GM20000 (cell line): ENCODE measurements at regions not wholly inside any gene's neighbourhood (a gene's known extent, or its start where the extent isn't known, plus 50 kb on each side); places are given as distances from the start of the nearest gene placed in this dataset.

ENCODE experiments used
- DNase-seq: peaks from one replicate; pipeline ENCODE4 v3.0.0; 2012; ENCODE audit warnings: low spot score
- CTCF ChIP-seq: IDR thresholded peaks from 2 replicates; pipeline ENCODE4 v1.5.1; 2012; ENCODE audit warnings: mild to moderate bottlenecking, control low read depth; ENCODE audit errors: extremely low read depth, missing control alignments

- TF ChIP-seq CTCF = no peak
- no peak for DNase-seq
These were observed 610.2 kb upstream of the NDST4 start for GRCh38 chr4:115723621-115724020.

- no peak for TF ChIP-seq CTCF
- DNase-seq = no peak
These were observed 607.2 kb upstream of the NDST4 start for GRCh38 chr4:115720611-115721010.

- no peak for DNase-seq
- TF ChIP-seq CTCF = no peak
These were observed 598.2 kb upstream of the NDST4 start for GRCh38 chr4:115711575-115711974.

GRCh38 chr4:115688961-115689360 is 575.5 kb upstream of the NDST4 start:
- DNase-seq = no peak
- no peak for TF ChIP-seq CTCF

GRCh38 chr4:115687052-115687755 is 573.8 kb upstream of the NDST4 start:
- TF ChIP-seq CTCF = no peak
- DNase-seq = no peak

- DNase-seq = no peak
- TF ChIP-seq CTCF = no peak
These were observed 565.1 kb upstream of the NDST4 start for GRCh38 chr4:115678425-115678941.

- DNase-seq = no peak
- TF ChIP-seq CTCF = no peak
These were observed 562.3 kb upstream of the NDST4 start for GRCh38 chr4:115675719-115676118.
